Liver (tissue), 8 donors: ENCODE measurements at regions not wholly inside any gene's neighbourhood (a gene's known extent, or its start where the extent isn't known, plus 50 kb on each side); places are given as distances from the start of the nearest gene placed in this dataset.

Experiments
- DNase-seq: peaks from one replicate; pipeline ENCODE4 v3.0.0-alpha.2; 2017; ENCODE audit warnings: low spot score
- H3K27ac ChIP-seq, 2 donors: one replicate each; pipeline ENCODE4 v1.7.0; 2013; ENCODE audit warnings: inconsistent platforms in 2 of 2, low read length in 2 of 2, control low read depth in 1 of 2, low read depth in 1 of 2, mild to moderate bottlenecking in 1 of 2
- H3K27me3 ChIP-seq, 4 donors: one replicate each; pipeline versions ENCODE4 v1.6.1 to v1.7.0; 2013; ENCODE audit warnings: low read length in 3 of 4, inconsistent platforms in 1 of 4, mild to moderate bottlenecking in 1 of 4, moderate library complexity in 1 of 4; ENCODE audit not compliant: control insufficient read depth in 4 of 4, insufficient read depth in 4 of 4
- H3K36me3 ChIP-seq, 4 donors: one replicate each; pipeline versions ENCODE4 v1.6.1 to v1.7.0; 2013; ENCODE audit warnings: low read length in 3 of 4, mild to moderate bottlenecking in 3 of 4, low read depth in 1 of 4, moderate library complexity in 1 of 4; ENCODE audit not compliant: control insufficient read depth in 4 of 4, insufficient read depth in 3 of 4
- H3K4me1 ChIP-seq, 4 donors: one replicate each; pipeline versions ENCODE4 v1.6.1 to v1.7.0; 2013; ENCODE audit warnings: low read length in 3 of 4, mild to moderate bottlenecking in 3 of 4, moderate library complexity in 1 of 4; ENCODE audit not compliant: control insufficient read depth in 4 of 4, insufficient read depth in 4 of 4
- H3K4me3 ChIP-seq, 3 donors: one replicate each; pipeline versions ENCODE4 v1.6.1 to v1.7.0; 2013; ENCODE audit warnings: low read length in 3 of 3, control low read depth in 1 of 3, low read depth in 1 of 3, mild to moderate bottlenecking in 1 of 3
- H3K9ac ChIP-seq, 2 donors: one replicate each; pipeline ENCODE4 v1.7.0; 2013; ENCODE audit warnings: low read length in 2 of 2, mild to moderate bottlenecking in 2 of 2, moderate library complexity in 2 of 2, control low read depth in 1 of 2, low read depth in 1 of 2
- H3K9me3 ChIP-seq, 4 donors: one replicate each; pipeline versions ENCODE4 v1.6.1 to v1.7.0; 2013; ENCODE audit warnings: low read length in 3 of 4; ENCODE audit not compliant: control insufficient read depth in 4 of 4
- ATF3 ChIP-seq: IDR thresholded peaks from 2 replicates; pipeline ENCODE4 v1.6.1; 2016; ENCODE audit warnings: antibody characterized with exemption
- CTCF ChIP-seq: fragments of 150-350 bp; IDR thresholded peaks from 2 replicates; pipeline ENCODE4 v1.5.1; 2017; ENCODE audit warnings: improper control_type of control experiment, low read depth, low read length; ENCODE audit not compliant: missing input control
- EGR1 ChIP-seq, 2 donors: IDR thresholded peaks; 2 replicates each; pipeline ENCODE4 v1.6.1; 2016 to 2018; ENCODE audit warnings: antibody characterized with exemption in 2 of 2, low read depth in 2 of 2
- FOXA1 ChIP-seq: IDR thresholded peaks from 2 replicates; pipeline ENCODE4 v1.6.1; 2016; ENCODE audit warnings: antibody characterized with exemption
- FOXA2 ChIP-seq: IDR thresholded peaks from 2 replicates; pipeline ENCODE4 v1.6.1; 2016; ENCODE audit warnings: antibody characterized with exemption
- GABPA ChIP-seq, 2 donors: IDR thresholded peaks in 1 of 2; conservative IDR thresholded peaks in 1 of 2; 2 replicates each; pipeline ENCODE4 v1.6.1; 2016; ENCODE audit warnings: antibody characterized with exemption in 2 of 2, mild to moderate bottlenecking in 1 of 2, moderate library complexity in 1 of 2
- HNF4A ChIP-seq, 2 donors: conservative IDR thresholded peaks; 2 replicates each; pipeline ENCODE4 v1.6.1; 2016; ENCODE audit warnings: antibody characterized with exemption in 2 of 2, mild to moderate bottlenecking in 2 of 2
- HNF4G ChIP-seq: IDR thresholded peaks from 2 replicates; pipeline ENCODE4 v1.6.1; 2016; ENCODE audit warnings: antibody characterized with exemption
- JUND ChIP-seq, 2 donors: IDR thresholded peaks; 2 replicates each; pipeline ENCODE4 v1.6.1; 2016; ENCODE audit warnings: antibody characterized with exemption in 2 of 2
- MAX ChIP-seq: IDR thresholded peaks from 2 replicates; pipeline ENCODE4 v1.6.1; 2016; ENCODE audit warnings: antibody characterized with exemption
- NR2F2 ChIP-seq: IDR thresholded peaks from 2 replicates; pipeline ENCODE4 v1.6.1; 2016; ENCODE audit warnings: antibody characterized with exemption
- RAD21 ChIP-seq, 2 donors: IDR thresholded peaks; 2 replicates each; pipeline ENCODE4 v1.6.1; 2016; ENCODE audit warnings: antibody characterized with exemption in 2 of 2, mild to moderate bottlenecking in 2 of 2
- REST ChIP-seq: IDR thresholded peaks from 2 replicates; pipeline ENCODE4 v1.6.1; 2016; ENCODE audit warnings: antibody characterized with exemption, mild to moderate bottlenecking
- RXRA ChIP-seq, 2 donors: IDR thresholded peaks; 2 replicates each; pipeline ENCODE4 v1.6.1; 2017 to 2018; ENCODE audit warnings: antibody characterized with exemption in 2 of 2, mild to moderate bottlenecking in 1 of 2
- SP1 ChIP-seq: IDR thresholded peaks from 2 replicates; pipeline ENCODE4 v1.6.1; 2018; ENCODE audit warnings: antibody characterized with exemption, mild to moderate bottlenecking
- TAF1 ChIP-seq: conservative IDR thresholded peaks from 2 replicates; pipeline ENCODE4 v1.6.1; 2016; ENCODE audit warnings: antibody characterized with exemption, mild to moderate bottlenecking
- YY1 ChIP-seq: IDR thresholded peaks from 2 replicates; pipeline ENCODE4 v1.6.1; 2016; ENCODE audit warnings: antibody characterized with exemption, mild to moderate bottlenecking
- ZBTB33 ChIP-seq: IDR thresholded peaks from 2 replicates; pipeline ENCODE4 v1.6.1; 2016; ENCODE audit warnings: antibody characterized with exemption
- WGBS: extraction: QIAGEN DNeasy Blood & Tissue Kit; methylation state at CpG from one replicate; pipeline ENCODE4 v1.1.7; 2013; 5-methylcytosine and 5-hydroxymethylcytosine counted together
- donor health status: healthy.
- donor health status: healthy.
- donor health status: healthy.
- donor health status: healthy.
- donor health status: healthy.

- WGBS, result 78% methylated on average over 4 of the region's 4 CpGs
- H3K4me1 ChIP-seq, result no peaks in the 10 kb centered on the region
Observed at GRCh38 chr5:29016067-29016466, 1977.7 kb upstream of the CDH9 start.

GRCh38 chr5:29015523-29015922 lies 1977.1 kb upstream of the CDH9 start:
- peaks cover 0 to 2% (median 0%) of the 10 kb centered on the region in 4 donors for H3K27me3 ChIP-seq
- TF ChIP-seq HNF4G, result no peak
- TF ChIP-seq RXRA (IDR thresholded peaks at IDR 0.05), result no peak
- TF ChIP-seq HNF4A (conservative IDR thresholded peaks at IDR 0.05), result no peak
- no peak for TF ChIP-seq JUND (IDR thresholded peaks at IDR 0.05)
- no peak for TF ChIP-seq ZBTB33
- no peak for TF ChIP-seq TAF1
- no peak for TF ChIP-seq YY1
- TF ChIP-seq FOXA1, result no peak
- no peak for TF ChIP-seq RAD21 (IDR thresholded peaks at IDR 0.05)
- TF ChIP-seq MAX, result no peak
- TF ChIP-seq CTCF, result no peak
- no peak for TF ChIP-seq FOXA2
- no peak for TF ChIP-seq EGR1 (IDR thresholded peaks at IDR 0.05; ENCODE audit: low read depth in 2 of 2)
- TF ChIP-seq NR2F2, result no peak
- TF ChIP-seq ATF3, result no peak
- no peak for TF ChIP-seq SP1
- no peak for TF ChIP-seq REST
- TF ChIP-seq GABPA (IDR thresholded peaks at IDR 0.05 in 1 of 2, conservative IDR thresholded peaks at IDR 0.05 in 1 of 2), result no peak
- 89% methylated on average over 2 of the region's 2 CpGs for WGBS

More at GRCh38 chr5:29016067-29016466, 1977.7 kb upstream of the CDH9 start:
- H3K9ac ChIP-seq, result no peak overlapping the region
- no peaks in the 10 kb centered on the region for H3K36me3 ChIP-seq
- no peaks in the 10 kb centered on the region for H3K9me3 ChIP-seq
- H3K27me3 ChIP-seq, result peaks cover 0 to 2% (median 0%) of the 10 kb centered on the region in 4 donors
- TF ChIP-seq RXRA (IDR thresholded peaks at IDR 0.05), result no peak
- no peak overlapping the region for H3K27ac ChIP-seq
- no peak overlapping the region for H3K4me3 ChIP-seq
- DNase-seq, result no peak

More at GRCh38 chr5:29015523-29015922, 1977.1 kb upstream of the CDH9 start:
- Histone ChIP-seq H3K27ac (no peak overlapping the region), H3K9ac (no peak overlapping the region), H3K4me3 (no peak overlapping the region), H3K4me1 (no peaks in the 10 kb centered on the region), H3K9me3 (no peaks in the 10 kb centered on the region), H3K36me3 (no peaks in the 10 kb centered on the region)
- DNase-seq, result no peak
